H1 (cell line): ENCODE measurements at regions not wholly inside any gene's neighbourhood (a gene's known extent, or its start where the extent isn't known, plus 50 kb on each side); places are given as distances from the start of the nearest gene placed in this dataset.

Experiments
- CTCF ChIA-PET: fragments of 300-600 bp; sonication (Branson Sonifier 250); formaldehyde crosslinking; loops from one replicate; lab custom pipeline; 2021; ENCODE audit not compliant: partially characterized antibody; lab: Charles Lee
- POLR2A ChIA-PET: fragments of 300-600 bp; sonication (Branson Sonifier 250); formaldehyde crosslinking; loops from one replicate; lab custom pipeline; 2021; ENCODE audit warnings: inconsistent platforms; ENCODE audit not compliant: partially characterized antibody; lab: Charles Lee
- DNase-seq, 2 experiments: peaks; one replicate each; pipeline versions ENCODE4 v3.0.0 to v3.0.0-alpha.2; 2010 to 2022; ENCODE audit warnings: low spot score in 2 of 2, low read depth in 1 of 2, mixed read lengths in 1 of 2
- FAIRE-seq: peaks from 2 replicates; lab custom pipeline; 2011; peaks lifted over from hg19 to GRCh38; lab: Jason Lieb, UNC
- H2AFZ ChIP-seq: 2 replicates; pipeline ENCODE4 v1.8.1; 2012; ENCODE audit warnings: low read length, inconsistent platforms
- H2AK5ac ChIP-seq: 2 replicates; pipeline ENCODE4 v1.6.1; 2013; ENCODE audit warnings: low read depth, low read length
- H2BK120ac ChIP-seq: replicated peaks from 2 replicates; pipeline ENCODE3; 2013; ENCODE audit warnings: low read depth, low read length, inconsistent platforms
- H2BK12ac ChIP-seq: 2 replicates; pipeline ENCODE4 v1.6.1; 2013; ENCODE audit warnings: low read depth, low read length
- H2BK15ac ChIP-seq: 2 replicates; pipeline ENCODE4 v1.6.1; 2013; ENCODE audit warnings: low read length
- H2BK20ac ChIP-seq: 2 replicates; pipeline ENCODE4 v1.6.1; 2013; ENCODE audit warnings: low read length
- H2BK5ac ChIP-seq: 2 replicates; pipeline ENCODE4 v1.6.1; 2013; ENCODE audit warnings: low read depth, low read length
- H3K14ac ChIP-seq: 2 replicates; pipeline ENCODE4 v1.6.1; 2013; ENCODE audit warnings: inconsistent platforms; ENCODE audit not compliant: insufficient read length
- H3K18ac ChIP-seq: 2 replicates; pipeline ENCODE4 v1.6.1; 2013; ENCODE audit warnings: low read length; ENCODE audit errors: extremely low read depth
- H3K23ac ChIP-seq: 2 replicates; pipeline ENCODE4 v1.6.1; 2013; ENCODE audit warnings: inconsistent platforms; ENCODE audit not compliant: insufficient read length
- H3K23me2 ChIP-seq: 2 replicates; pipeline ENCODE4 v1.6.1; 2013; ENCODE audit warnings: low read depth, low read length
- H3K27ac ChIP-seq: 2 replicates; pipeline ENCODE4 v1.6.1; 2011; ENCODE audit warnings: low read depth, low read length, inconsistent platforms
- H3K27me3 ChIP-seq, 4 experiments: replicated peaks in 1 of 4; 1 replicate in 1 of 4; 2 replicates in 3 of 4; pipeline versions ENCODE4 v1.6.1 to v1.8.1; 2011 to 2013; ENCODE audit warnings: low read length in 3 of 4, mild to moderate bottlenecking in 3 of 4, inconsistent platforms in 2 of 4, mixed read lengths in 2 of 4, moderate library complexity in 1 of 4; ENCODE audit not compliant: control insufficient read depth in 3 of 4, insufficient read depth in 3 of 4; ENCODE audit errors: extremely low read depth in 1 of 4
- H3K36me3 ChIP-seq, 4 experiments: 2 replicates each; pipeline versions ENCODE4 v1.6.1 to v1.8.1; 2011 to 2013; ENCODE audit warnings: mild to moderate bottlenecking in 4 of 4, low read length in 3 of 4, moderate library complexity in 2 of 4, control low read depth in 1 of 4, inconsistent platforms in 1 of 4; ENCODE audit not compliant: insufficient read depth in 4 of 4, control insufficient read depth in 2 of 4
- H3K4ac ChIP-seq: replicated peaks from 2 replicates; pipeline ENCODE3; 2013; ENCODE audit warnings: low read length, low read depth, mixed read lengths, inconsistent platforms; ENCODE audit not compliant: insufficient read length
- H3K4me1 ChIP-seq, 4 experiments: replicated peaks in 1 of 4; 1 replicate in 1 of 4; 2 replicates in 3 of 4; pipeline versions ENCODE4 v1.6.1 to v1.8.1; 2011 to 2013; ENCODE audit warnings: low read length in 3 of 4, inconsistent platforms in 2 of 4, mixed read lengths in 1 of 4; ENCODE audit not compliant: insufficient read depth in 4 of 4, control insufficient read depth in 3 of 4
- H3K4me2 ChIP-seq, 2 experiments: 2 replicates each; pipeline versions ENCODE4 v1.6.1 to v1.8.1; 2011 to 2013; ENCODE audit warnings: low read depth in 2 of 2, low read length in 2 of 2, control low read depth in 1 of 2, inconsistent platforms in 1 of 2, mild to moderate bottlenecking in 1 of 2; ENCODE audit not compliant: insufficient read depth in 1 of 2
- H3K4me3 ChIP-seq, 4 experiments: fragments of 200-600, 300-600 bp in 1 of 4; sonication (generic), shearing (Covaris generic), sonication (Bioruptor Twin) in 1 of 4; 2 replicates each; pipeline versions ENCODE4 v1.5.1 to v1.8.1; 2011 to 2016; ENCODE audit warnings: low read length in 4 of 4, low read depth in 3 of 4, control low read depth in 2 of 4, inconsistent platforms in 2 of 4, mild to moderate bottlenecking in 2 of 4, mixed read lengths in 1 of 4, moderate library complexity in 1 of 4; ENCODE audit not compliant: insufficient read depth in 2 of 4; ENCODE audit errors: extremely low read depth in 1 of 4
- H3K56ac ChIP-seq: replicated peaks from 2 replicates; pipeline ENCODE3; 2013; ENCODE audit warnings: low read depth, mild to moderate bottlenecking, mixed read lengths, low read length, inconsistent platforms; ENCODE audit not compliant: insufficient read length
- H3K79me1 ChIP-seq: 2 replicates; pipeline ENCODE4 v1.6.1; 2013; ENCODE audit warnings: low read depth, low read length, control low read depth
- H3K79me2 ChIP-seq, 2 experiments: 2 replicates each; pipeline versions ENCODE4 v1.6.1 to v1.8.1; 2012 to 2013; ENCODE audit warnings: low read length in 2 of 2, mild to moderate bottlenecking in 2 of 2, inconsistent platforms in 1 of 2; ENCODE audit not compliant: insufficient read depth in 2 of 2, control insufficient read depth in 1 of 2
- H3K9ac ChIP-seq, 4 experiments: replicated peaks in 1 of 4; 1 replicate in 1 of 4; 2 replicates in 3 of 4; pipeline versions ENCODE4 v1.6.1 to v1.8.1; 2011 to 2013; ENCODE audit warnings: low read depth in 3 of 4, low read length in 3 of 4, control low read depth in 2 of 4, mild to moderate bottlenecking in 2 of 4, moderate library complexity in 2 of 4, inconsistent platforms in 1 of 4; ENCODE audit errors: extremely low read depth in 1 of 4
- H3K9me3 ChIP-seq, 2 experiments: 2 replicates each; pipeline versions ENCODE4 v1.6.1 to v1.8.1; 2012 to 2013; ENCODE audit warnings: mild to moderate bottlenecking in 2 of 2, moderate library complexity in 2 of 2, control low read depth in 1 of 2, inconsistent platforms in 1 of 2, low read depth in 1 of 2, low read length in 1 of 2, mixed read lengths in 1 of 2; ENCODE audit not compliant: insufficient read depth in 2 of 2
- H4K20me1 ChIP-seq, 2 experiments: replicated peaks in 1 of 2; 2 replicates each; pipeline versions ENCODE3 to v1.8.1; 2011 to 2013; ENCODE audit warnings: inconsistent platforms in 2 of 2, low read length in 2 of 2, mild to moderate bottlenecking in 1 of 2; ENCODE audit not compliant: insufficient read depth in 2 of 2, control insufficient read depth in 1 of 2
- H4K5ac ChIP-seq: 2 replicates; pipeline ENCODE4 v1.6.1; 2013; ENCODE audit warnings: low read length, low read depth, mixed read lengths, inconsistent platforms; ENCODE audit not compliant: insufficient read length
- H4K8ac ChIP-seq: 2 replicates; pipeline ENCODE4 v1.8.0; 2013; ENCODE audit warnings: mild to moderate bottlenecking, moderate library complexity, low read length, inconsistent platforms; ENCODE audit not compliant: insufficient read depth; ENCODE audit errors: extremely low read depth
- H4K91ac ChIP-seq: replicated peaks from 2 replicates; pipeline ENCODE3; 2013; ENCODE audit warnings: low read length, mixed read lengths, inconsistent platforms; ENCODE audit not compliant: insufficient read length
- EP300 ChIP-seq, 2 experiments: IDR thresholded peaks; 1 replicate in 1 of 2; 2 replicates in 1 of 2; pipeline ENCODE4 v1.6.1; 2011 to 2012; ENCODE audit warnings: low read depth in 2 of 2, low read length in 2 of 2, mild to moderate bottlenecking in 2 of 2, borderline replicate concordance in 1 of 2, inconsistent platforms in 1 of 2, moderate library complexity in 1 of 2
- KDM4A ChIP-seq: IDR thresholded peaks from one replicate; pipeline ENCODE4 v1.7.1; 2012; ENCODE audit warnings: low read depth, mild to moderate bottlenecking, moderate library complexity, low read length, inconsistent platforms; ENCODE audit not compliant: severe bottlenecking
- TAF7 ChIP-seq: optimal IDR thresholded peaks from 2 replicates; pipeline ENCODE3; 2011; ENCODE audit warnings: low read depth, mild to moderate bottlenecking, inconsistent platforms, low read length, moderate library complexity, borderline replicate concordance
- TCF12 ChIP-seq: IDR thresholded peaks from 2 replicates; pipeline ENCODE4 v1.6.1; 2011; ENCODE audit warnings: low read depth, mild to moderate bottlenecking, low read length

DNA sequence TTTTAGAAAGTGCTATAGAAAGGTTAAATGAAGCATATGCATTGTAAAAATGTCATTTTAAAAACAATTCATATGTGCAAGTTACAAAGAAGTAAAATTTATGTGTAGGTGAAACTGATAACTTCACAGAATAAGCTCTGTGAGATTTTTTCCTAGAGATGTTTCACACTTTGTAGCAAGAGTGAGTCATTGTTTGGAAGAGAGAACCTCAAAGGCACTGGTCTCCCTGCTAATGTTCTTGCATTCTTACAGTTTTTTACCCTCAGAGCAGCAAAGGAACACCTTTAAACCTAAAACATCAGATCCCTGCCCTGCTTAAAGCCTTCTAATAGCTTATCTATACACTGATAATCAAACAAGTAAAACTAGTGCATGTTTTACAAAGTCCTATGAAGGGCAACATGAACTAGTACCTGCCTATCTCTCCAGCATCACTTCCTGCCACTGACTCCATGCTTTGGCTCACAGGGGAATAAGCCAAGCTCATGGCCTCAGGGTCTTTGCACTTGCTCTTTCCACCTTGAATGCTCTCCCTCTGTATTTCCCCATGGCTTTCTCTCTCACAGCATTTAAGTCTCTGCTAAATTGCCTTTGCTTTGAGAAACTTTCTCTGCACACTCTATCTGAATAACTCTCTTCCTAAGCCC is 997.0 kb downstream of the GATA3 start:
- H3K79me1 ChIP-seq = no peaks in the 10 kb centered on the region
- no peak for DNase-seq
- H3K36me3 ChIP-seq = no peaks in the 10 kb centered on the region
- no peaks in the 10 kb centered on the region for H3K27me3 ChIP-seq
- no peak for FAIRE-seq
- H3K4me3 ChIP-seq = no peak overlapping the region
- no peak overlapping the region for H2BK12ac ChIP-seq
- CTCF ChIA-PET = interaction anchor here (0.9 kb wide), 1 partner anchor 44 kb away, joined by 3 read pairs; no protein-coding TSS in a partner anchor
- no peak overlapping the region for H2BK20ac ChIP-seq
- H4K20me1 ChIP-seq = no peaks in the 10 kb centered on the region
- no peak overlapping the region; a peak in 1 of 7 replicates for H3K9ac ChIP-seq
- no peak overlapping the region for H3K14ac ChIP-seq
- no peak overlapping the region for H2BK15ac ChIP-seq
- TF ChIP-seq TCF12 = no peak
- TF ChIP-seq EP300 (IDR thresholded peaks at IDR 0.05; ENCODE audit: borderline replicate concordance in 1 of 2, low read depth in 2 of 2, low read length in 2 of 2) = no peak
- no peak for TF ChIP-seq TAF7
- TF ChIP-seq KDM4A = no peak
- H3K79me2 ChIP-seq = no peaks in the 10 kb centered on the region
- H2BK5ac ChIP-seq = no peak overlapping the region
- POLR2A ChIA-PET = no interaction called here
- H3K23ac ChIP-seq = no peak overlapping the region
- H3K56ac ChIP-seq = no peak overlapping the region
- H3K23me2 ChIP-seq = no peaks in the 10 kb centered on the region
- no peak overlapping the region for H4K8ac ChIP-seq
- H3K4ac ChIP-seq = no peak overlapping the region
- peaks cover 1 to 4% of the 10 kb centered on the region in 2 experiments; a peak in 1 of 4 replicates for H3K9me3 ChIP-seq
- H3K27ac ChIP-seq = no peak overlapping the region
- no peak overlapping the region for H3K18ac ChIP-seq
- no peak overlapping the region for H2BK120ac ChIP-seq
- no peak overlapping the region for H4K5ac ChIP-seq
- no peaks in the 10 kb centered on the region for H3K4me1 ChIP-seq
- no peak overlapping the region for H2AK5ac ChIP-seq
- no peak overlapping the region for H3K4me2 ChIP-seq
- H4K91ac ChIP-seq = no peak overlapping the region
- H2AFZ ChIP-seq = no peak overlapping the region; the same call in 1 of the 2 replicates
